T-cell (primary cell): ENCODE measurements at regions not wholly inside any gene's neighbourhood (a gene's known extent, or its start where the extent isn't known, plus 50 kb on each side); places are given as distances from the start of the nearest gene placed in this dataset.

Experiments used
- ATAC-seq, 4 experiments: fragments of 200-7000 bp in 3 of 4; fragments of 150-1000 bp in 1 of 4; cut with Tn5 transposase; replicated peaks in 1 of 4; 1 replicate in 3 of 4; 2 replicates in 1 of 4; pipeline ENCODE4 v1.10.0; 2021; ENCODE audit warnings: moderate library complexity in 3 of 4, mild to moderate bottlenecking in 2 of 4, moderate number of reproducible peaks in 1 of 4
- CTCF ChIA-PET, 2 donors: fragments of 300-600 bp; sonication (Branson Sonifier 250); formaldehyde crosslinking; loops; one replicate each; lab custom pipeline; 2022; ENCODE audit warnings: antibody characterized with exemption in 2 of 2; lab: Charles Lee
- POLR2A ChIA-PET, 2 donors: fragments of 300-600 bp; sonication (Branson Sonifier 250); formaldehyde crosslinking; loops; one replicate each; lab custom pipeline; 2022; ENCODE audit warnings: antibody characterized with exemption in 2 of 2; lab: Charles Lee
- DNase-seq, 35 experiments: peaks; one replicate each; pipeline versions ENCODE4 v3.0.0 to v3.0.0-alpha.2; 2013 to 2023
- H3K27ac ChIP-seq: one replicate; pipeline ENCODE4 v1.5.1; 2013; ENCODE audit warnings: low read length
- H3K27me3 ChIP-seq, 2 experiments: replicated peaks in 1 of 2; 1 replicate in 1 of 2; 2 replicates in 1 of 2; pipeline versions ENCODE4 v1.6.1 to v1.7.0; 2013; ENCODE audit warnings: low read length in 1 of 2, mixed read lengths in 1 of 2; ENCODE audit not compliant: control insufficient read depth in 2 of 2, insufficient read depth in 2 of 2; ENCODE audit errors: extremely low read depth in 1 of 2
- H3K36me3 ChIP-seq, 2 donors: 1 replicate in 1 of 2; 2 replicates in 1 of 2; pipeline versions ENCODE4 v1.6.1 to v1.7.0; 2013; ENCODE audit warnings: low read length in 1 of 2; ENCODE audit not compliant: control insufficient read depth in 2 of 2, insufficient read depth in 1 of 2; ENCODE audit errors: extremely low read depth in 1 of 2
- H3K4me1 ChIP-seq, 2 experiments: 1 replicate in 1 of 2; 2 replicates in 1 of 2; pipeline versions ENCODE4 v1.6.1 to v1.7.0; 2013; ENCODE audit warnings: low read length in 2 of 2, mixed read lengths in 1 of 2; ENCODE audit not compliant: insufficient read depth in 2 of 2, control insufficient read depth in 1 of 2; ENCODE audit errors: extremely low read depth in 1 of 2
- H3K4me3 ChIP-seq, 2 donors: 1 replicate in 1 of 2; 2 replicates in 1 of 2; pipeline versions ENCODE4 v1.5.1 to v1.7.0; 2013; ENCODE audit warnings: mild to moderate bottlenecking in 2 of 2, low read length in 1 of 2, moderate library complexity in 1 of 2; ENCODE audit not compliant: control insufficient read depth in 1 of 2; ENCODE audit errors: extremely low read depth in 1 of 2
- H3K9me3 ChIP-seq: 2 replicates; pipeline ENCODE4 v1.7.0; 2013
- H3K27ac Mint-ChIP-seq, 2 donors: one replicate each; pipeline ENCODE4 v1.8.0; 2020 to 2021; ENCODE audit warnings: mild to moderate bottlenecking in 2 of 2, mixed read lengths in 2 of 2
- H3K27me3 Mint-ChIP-seq, 2 donors: one replicate each; pipeline ENCODE4 v1.8.0; 2021 to 2022; ENCODE audit warnings: mixed read lengths in 2 of 2
- H3K36me3 Mint-ChIP-seq: one replicate; pipeline ENCODE4 v1.8.0; 2021; ENCODE audit warnings: mixed read lengths
- H3K4me1 Mint-ChIP-seq, 3 donors: one replicate each; pipeline ENCODE4 v1.8.0; 2020 to 2022; ENCODE audit warnings: mixed read lengths in 3 of 3, mild to moderate bottlenecking in 1 of 3
- H3K4me3 Mint-ChIP-seq, 3 donors: one replicate each; pipeline ENCODE4 v1.8.0; 2020 to 2022; ENCODE audit warnings: mild to moderate bottlenecking in 3 of 3, mixed read lengths in 3 of 3, moderate library complexity in 3 of 3
- H3K9me3 Mint-ChIP-seq, 3 donors: one replicate each; pipeline ENCODE4 v1.8.0; 2020 to 2022; ENCODE audit warnings: mixed read lengths in 3 of 3
- WGBS: methylation state at CpG from one replicate; pipeline ENCODE4 v1.1.5; 2013; ENCODE audit warnings: missing lambda C conversion rate; ENCODE audit not compliant: insufficient coverage; 5-methylcytosine and 5-hydroxymethylcytosine counted together

DNA sequence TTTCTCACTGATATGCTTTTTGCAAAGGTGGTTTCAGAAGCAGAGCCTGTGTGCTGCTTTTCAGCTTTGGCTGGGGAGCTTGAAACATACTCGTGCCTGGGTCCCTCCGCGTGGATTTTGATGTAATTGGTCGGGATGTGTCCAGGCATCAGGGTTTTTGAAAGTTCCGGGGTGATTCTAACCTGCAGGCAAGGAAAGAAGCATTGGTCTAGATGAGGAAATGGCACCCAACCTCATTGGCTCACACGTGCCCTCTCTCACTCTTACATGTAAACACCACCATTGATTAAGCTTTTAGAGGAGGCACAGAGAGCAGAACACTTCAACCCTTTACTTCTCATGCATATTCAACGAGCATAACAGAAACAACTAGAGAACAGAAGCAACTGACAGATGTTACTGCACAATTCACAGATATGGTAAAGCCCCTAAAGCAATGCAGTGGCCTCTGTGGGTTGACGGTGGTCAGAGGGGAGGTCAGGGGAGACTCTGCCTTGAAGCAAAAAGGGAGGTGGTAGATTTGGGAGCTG, 112.1 kb downstream of the TLR5 start:
- Mint-ChIP-seq H3K9me3 (no peaks in the 10 kb centered on the region), H3K27ac (no peak overlapping the region), H3K36me3 (no peaks in the 10 kb centered on the region), H3K4me3 (no peak overlapping the region), H3K4me1 (no peaks in the 10 kb centered on the region), H3K27me3 (peaks cover 0 to 2% of the 10 kb centered on the region in 2 donors)
- Histone ChIP-seq H3K27ac (no peak overlapping the region), H3K4me3 (no peak overlapping the region), H3K9me3 (no peaks in the 10 kb centered on the region), H3K4me1 (no peaks in the 10 kb centered on the region), H3K36me3 (no peaks in the 10 kb centered on the region), H3K27me3 (no peaks in the 10 kb centered on the region)
- ChIA-PET CTCF (interaction anchor here in 1 of 2 donors (0.5 to 0.6 kb wide), 2 partner anchors 41 to 93 kb away, joined by 3 read pairs; no protein-coding TSS in a partner anchor), POLR2A (no interaction called here)
- no peak for DNase-seq
- ATAC-seq, result no peak
- 100% methylated on average over 1 of the region's 8 CpGs for WGBS

DNA sequence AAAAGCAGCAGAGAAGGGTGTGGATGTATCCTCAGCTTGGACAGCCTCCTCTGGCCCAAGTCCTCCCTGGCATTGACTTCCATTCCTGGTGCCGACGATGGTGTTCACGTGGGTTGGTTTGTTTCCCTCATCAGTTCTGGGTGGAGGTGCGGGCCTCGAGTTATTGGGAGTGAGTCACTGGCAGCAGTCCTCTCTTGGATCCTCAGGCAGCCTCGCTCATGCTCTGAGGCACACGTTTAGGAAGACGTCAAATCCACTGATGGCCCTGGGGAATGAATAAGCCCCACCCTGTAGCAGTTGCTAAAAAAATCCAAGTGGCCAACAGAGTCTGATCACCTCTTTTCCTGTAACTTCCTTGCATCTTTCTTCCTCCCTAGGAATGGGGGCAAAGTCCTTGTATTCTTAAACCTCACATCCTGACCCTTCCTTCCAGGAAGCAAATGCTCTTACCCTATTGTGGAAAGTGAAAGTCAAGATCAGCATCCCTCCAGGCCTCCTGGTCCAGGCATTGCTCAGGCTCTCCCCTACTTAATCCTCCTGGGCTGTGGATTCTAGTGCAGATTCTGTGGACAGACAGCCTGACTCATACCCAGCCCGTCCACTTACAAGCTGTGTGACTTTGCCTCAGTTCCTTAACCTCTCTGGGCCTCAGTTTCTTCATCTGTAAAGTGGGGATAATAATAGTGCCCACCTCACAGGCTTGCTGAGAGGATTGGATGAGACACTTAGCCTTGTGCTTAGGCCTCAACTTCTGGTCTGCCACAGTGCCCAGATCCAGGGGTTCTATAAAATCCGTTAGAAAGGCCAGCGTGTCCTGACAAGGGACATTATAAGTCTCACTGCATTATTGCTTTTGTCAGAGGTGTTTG, 111.1 kb downstream of the TLR5 start:
- Histone ChIP-seq H3K4me1 (no peaks in the 10 kb centered on the region), H3K36me3 (no peaks in the 10 kb centered on the region), H3K27ac (no peak overlapping the region), H3K9me3 (no peaks in the 10 kb centered on the region), H3K27me3 (peaks cover 0 to 2% of the 10 kb centered on the region in 2 experiments), H3K4me3 (no peak overlapping the region)
- no peaks in the 10 kb centered on the region for H3K36me3 Mint-ChIP-seq
- H3K4me1 Mint-ChIP-seq, result no peaks in the 10 kb centered on the region
- no peak overlapping the region for H3K4me3 Mint-ChIP-seq
- peaks cover 0 to 2% of the 10 kb centered on the region in 2 donors for H3K27me3 Mint-ChIP-seq
- ChIA-PET POLR2A (no interaction called here), CTCF (no interaction called here)
- 95% methylated on average over 7 of the region's 11 CpGs for WGBS
- H3K27ac Mint-ChIP-seq, result no peak overlapping the region
- DNase-seq (no peak), ATAC-seq (no peak)
- no peaks in the 10 kb centered on the region for H3K9me3 Mint-ChIP-seq

DNA sequence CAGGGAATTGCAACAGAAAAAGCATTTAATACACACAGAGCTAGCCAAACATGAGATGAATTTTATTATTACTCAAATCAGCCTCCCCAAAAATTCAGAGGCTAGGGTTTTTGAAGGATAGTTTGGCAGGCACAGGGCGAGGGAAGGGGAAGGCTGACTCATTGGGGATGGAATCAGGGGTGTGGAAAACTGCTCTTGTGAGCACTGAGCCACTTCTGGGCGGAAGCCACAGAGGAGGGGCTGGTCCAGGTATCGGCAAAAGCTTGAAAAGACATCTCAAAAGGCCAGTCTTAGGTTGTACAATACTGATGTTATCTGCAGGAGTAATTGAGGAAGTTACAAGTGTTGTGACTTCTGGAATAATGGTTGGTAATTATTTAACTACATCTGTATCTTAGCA, 109.4 kb downstream of the TLR5 start:
- Mint-ChIP-seq H3K4me1 (no peaks in the 10 kb centered on the region), H3K36me3 (no peaks in the 10 kb centered on the region), H3K9me3 (no peaks in the 10 kb centered on the region), H3K4me3 (no peak overlapping the region), H3K27ac (no peak overlapping the region), H3K27me3 (peaks cover 3% of the 10 kb centered on the region in 2 donors)
- H3K36me3 ChIP-seq, result no peaks in the 10 kb centered on the region
- POLR2A ChIA-PET, result no interaction called here
- no peaks in the 10 kb centered on the region for H3K9me3 ChIP-seq
- H3K4me3 ChIP-seq, result no peak overlapping the region
- H3K4me1 ChIP-seq, result no peaks in the 10 kb centered on the region
- H3K27ac ChIP-seq, result no peak overlapping the region
- no peak for DNase-seq
- WGBS, result 36% methylated on average over 1 of the region's 3 CpGs
- CTCF ChIA-PET, result no interaction called here
- ATAC-seq, result no peak
- peaks cover 0 to 18% of the 10 kb centered on the region in 2 experiments for H3K27me3 ChIP-seq

DNA sequence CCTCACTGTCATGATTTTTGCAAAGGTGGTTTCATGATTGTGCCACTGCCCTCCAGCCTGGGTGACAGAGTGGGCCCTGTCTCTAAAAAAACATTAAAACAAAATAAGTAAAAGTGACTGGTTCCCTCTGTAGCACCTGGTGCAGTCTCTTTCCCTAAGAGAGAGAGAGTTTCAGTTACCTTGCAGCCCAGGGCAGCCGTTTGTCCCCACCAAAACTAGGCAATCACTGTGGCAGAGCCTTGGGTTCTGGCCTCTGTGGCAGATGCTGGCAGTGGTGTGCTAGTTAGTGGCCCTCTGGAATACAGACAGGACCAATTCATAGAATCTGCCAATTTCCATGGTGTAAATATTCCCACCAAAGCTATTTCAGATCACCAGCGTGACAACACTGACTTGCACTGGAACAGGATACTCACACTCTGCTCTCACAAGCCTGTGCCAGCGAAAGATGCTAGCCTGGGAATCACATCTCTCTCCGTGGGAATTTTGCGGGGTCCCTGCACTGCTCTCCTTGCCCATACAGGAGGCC, 108.7 kb downstream of the TLR5 start:
- Mint-ChIP-seq H3K9me3 (no peaks in the 10 kb centered on the region), H3K27ac (no peak overlapping the region), H3K4me3 (no peak overlapping the region), H3K4me1 (no peaks in the 10 kb centered on the region), H3K36me3 (no peaks in the 10 kb centered on the region), H3K27me3 (peaks cover 3 to 7% of the 10 kb centered on the region in 2 donors)
- Histone ChIP-seq H3K27ac (no peak overlapping the region), H3K4me1 (no peaks in the 10 kb centered on the region), H3K36me3 (no peaks in the 10 kb centered on the region), H3K4me3 (no peak overlapping the region), H3K9me3 (no peaks in the 10 kb centered on the region), H3K27me3 (peaks cover 0 to 24% of the 10 kb centered on the region in 2 experiments)
- no peak for ATAC-seq
- ChIA-PET POLR2A (no interaction called here), CTCF (interaction anchor here in 1 of 2 donors (0.6 kb wide), 1 partner anchor 25 kb away, joined by 6 read pairs; no protein-coding TSS in a partner anchor)
- 85% methylated on average over 4 of the region's 5 CpGs for WGBS
- no peak for DNase-seq

DNA sequence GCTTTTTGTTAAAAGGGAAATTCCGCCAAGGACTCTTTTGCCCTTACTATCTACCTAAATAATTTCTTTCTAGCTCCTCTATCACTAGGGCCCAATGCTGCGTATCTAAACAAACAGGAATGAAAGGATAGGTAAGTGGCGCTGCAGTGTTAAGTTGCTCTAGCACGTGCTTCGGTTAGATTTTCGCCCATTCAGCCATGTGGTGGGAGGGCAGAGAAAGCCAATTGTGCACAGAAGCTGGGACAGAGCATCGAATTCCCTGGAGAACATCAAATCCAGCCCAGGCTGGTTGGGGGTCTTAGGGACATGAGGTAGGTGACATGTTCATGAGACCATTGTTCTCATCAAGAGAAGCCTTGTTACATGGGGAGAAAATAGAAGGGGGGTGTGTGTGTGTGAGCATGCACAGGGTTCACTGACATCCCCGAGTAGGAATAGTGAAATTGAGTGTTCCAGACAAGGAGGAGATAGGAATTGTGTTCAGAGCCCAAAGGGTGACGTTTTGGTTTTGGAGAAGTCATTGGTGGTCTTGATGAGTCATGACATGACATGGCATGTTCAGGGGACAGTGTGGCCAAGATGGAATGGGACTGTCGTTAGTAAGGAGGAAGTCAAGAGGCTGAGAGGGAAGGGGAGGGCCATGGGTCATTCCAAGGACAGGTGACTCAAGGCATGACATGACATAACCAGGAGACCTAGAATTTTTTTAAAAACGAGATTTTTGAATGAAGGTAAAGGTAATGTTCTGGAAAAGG, 107.1 kb downstream of the TLR5 start:
- H3K4me1 ChIP-seq, result no peaks in the 10 kb centered on the region
- no peak overlapping the region for H3K4me3 Mint-ChIP-seq
- no peak overlapping the region for H3K4me3 ChIP-seq
- no peak for DNase-seq
- WGBS, result 53% methylated on average over 8 of the region's 11 CpGs
- no peak overlapping the region for H3K27ac Mint-ChIP-seq
- no peaks in the 10 kb centered on the region for H3K36me3 Mint-ChIP-seq
- peaks cover 0 to 31% of the 10 kb centered on the region in 2 experiments for H3K27me3 ChIP-seq
- H3K27me3 Mint-ChIP-seq, result peaks cover 11 to 16% of the 10 kb centered on the region in 2 donors
- no peak for ATAC-seq
- H3K9me3 ChIP-seq, result no peaks in the 10 kb centered on the region
- no peaks in the 10 kb centered on the region for H3K4me1 Mint-ChIP-seq
- H3K27ac ChIP-seq, result no peak overlapping the region
- ChIA-PET POLR2A (no interaction called here), CTCF (no interaction called here)
- no peaks in the 10 kb centered on the region for H3K36me3 ChIP-seq
- H3K9me3 Mint-ChIP-seq, result no peaks in the 10 kb centered on the region

DNA sequence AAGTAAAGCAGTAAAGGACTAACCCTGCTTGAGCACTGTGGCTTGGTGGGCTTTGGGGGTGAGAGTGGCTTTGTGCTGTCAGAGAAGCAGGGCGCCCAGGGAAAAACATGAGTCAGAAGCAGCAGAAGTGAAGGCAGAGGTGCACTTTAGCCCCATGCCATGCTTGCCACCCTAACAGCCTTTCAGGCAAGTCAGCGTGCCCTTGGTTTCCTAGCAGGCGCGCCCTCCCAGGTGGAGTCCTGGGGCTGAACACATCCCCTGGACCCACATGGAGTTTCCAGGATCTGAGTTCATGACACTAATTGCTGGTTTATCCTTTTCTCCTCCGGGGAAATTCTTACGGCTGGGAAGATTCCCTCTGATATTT, 106.6 kb downstream of the TLR5 start:
- H3K4me3 Mint-ChIP-seq, result no peak overlapping the region
- Histone ChIP-seq H3K9me3 (no peaks in the 10 kb centered on the region), H3K36me3 (no peaks in the 10 kb centered on the region), H3K27ac (no peak overlapping the region), H3K4me3 (no peak overlapping the region), H3K4me1 (no peaks in the 10 kb centered on the region), H3K27me3 (peaks cover 0 to 31% of the 10 kb centered on the region in 2 experiments)
- peaks cover 11 to 21% of the 10 kb centered on the region in 2 donors for H3K27me3 Mint-ChIP-seq
- WGBS, result 96% methylated on average over 3 of the region's 6 CpGs
- POLR2A ChIA-PET, result no interaction called here
- H3K4me1 Mint-ChIP-seq, result no peaks in the 10 kb centered on the region
- ATAC-seq (no peak), DNase-seq (no peak)
- CTCF ChIA-PET, result no interaction called here
- H3K36me3 Mint-ChIP-seq, result no peaks in the 10 kb centered on the region
- no peaks in the 10 kb centered on the region for H3K9me3 Mint-ChIP-seq
- H3K27ac Mint-ChIP-seq, result no peak overlapping the region
